DND-41 (cell line): ENCODE measurements at regions not wholly inside any gene's neighbourhood (a gene's known extent, or its start where the extent isn't known, plus 50 kb on each side); places are given as distances from the start of the nearest gene placed in this dataset.

Experiments
- CTCF ChIP-seq: IDR thresholded peaks from 2 replicates; pipeline ENCODE4 v1.5.1; 2012; ENCODE audit warnings: borderline replicate concordance, low read length, moderate library complexity, mild to moderate bottlenecking; ENCODE audit not compliant: poor library complexity, severe bottlenecking; ENCODE audit errors: extremely low read depth
- EZH2 ChIP-seq: IDR thresholded peaks from 3 replicates; pipeline ENCODE4 v1.6.1; 2012; ENCODE audit warnings: borderline replicate concordance, low read depth, mild to moderate bottlenecking, moderate library complexity, low read length, inconsistent platforms; ENCODE audit not compliant: severe bottlenecking

DNA sequence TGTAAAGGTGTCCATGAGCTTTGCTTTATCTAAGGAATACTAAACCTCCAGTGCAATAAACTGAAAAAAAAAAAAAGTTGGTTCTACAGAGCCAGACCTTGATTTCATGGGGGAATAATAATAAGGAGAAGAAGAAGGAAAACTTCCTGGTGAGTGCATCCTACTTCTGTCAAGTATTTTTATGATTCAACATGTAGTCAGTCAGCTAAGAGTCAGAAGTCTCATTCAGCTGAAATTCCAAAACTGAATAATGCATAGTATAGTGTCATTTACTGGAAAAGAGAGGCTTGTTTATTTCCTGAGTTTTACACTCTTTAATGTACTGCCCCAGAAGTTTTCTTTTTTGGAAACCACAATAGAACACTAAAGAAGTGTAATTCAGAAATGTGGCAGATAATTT lies 77.8 kb upstream of the TACR1 start:
- TF ChIP-seq EZH2 (no peak), CTCF (no peak)
